ENCODE measurements at regions not wholly inside any gene's neighbourhood (a gene's known extent, or its start where the extent isn't known, plus 50 kb on each side); places are given as distances from the start of the nearest gene placed in this dataset.

DNA sequence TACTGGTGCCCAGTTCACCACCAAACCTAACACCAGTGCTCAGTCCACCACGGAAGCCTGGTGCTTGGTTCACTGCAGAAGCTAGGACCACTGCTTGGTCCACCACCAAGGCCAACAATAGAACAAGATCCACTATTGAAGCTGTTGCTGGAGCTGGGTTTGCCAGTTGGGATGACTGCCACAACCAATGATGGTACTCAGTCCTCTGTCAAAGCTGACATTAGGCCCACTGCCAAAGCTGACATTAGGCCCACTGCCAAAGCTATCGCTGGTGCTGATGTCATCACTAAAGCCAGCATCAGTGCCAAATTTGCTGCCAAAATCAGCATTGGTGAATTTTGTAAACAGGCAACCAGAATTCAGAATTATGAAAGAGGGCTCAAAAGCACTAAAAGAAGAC, 1850.2 kb upstream of the RAG2 start:
- H3K9me3 ChIP-seq (replicated peaks in 1 of 2; ENCODE audit: control insufficient read depth in 1 of 2, insufficient read depth in 1 of 2, low read length in 2 of 2): peaks cover 0 to 4% of the 10 kb centered on the region in 2 donors
- peak in 1 of 3 donors; percentile 1 for DNase-seq
- H3K27ac ChIP-seq (ENCODE audit: low read depth in 1 of 2, low read length in 2 of 2): no peak overlapping the region
- no peak overlapping the region for H3K27ac Mint-ChIP-seq
- no peak overlapping the region for H3K4me3 Mint-ChIP-seq
- no peaks in the 10 kb centered on the region for H3K36me3 Mint-ChIP-seq
- no peaks in the 10 kb centered on the region for H3K4me1 Mint-ChIP-seq
- no peaks in the 10 kb centered on the region for H3K27me3 Mint-ChIP-seq (ENCODE audit: low read depth in 3 of 3)
- H3K79me2 ChIP-seq (ENCODE audit: insufficient read depth, low read length): no peaks in the 10 kb centered on the region
- no peaks in the 10 kb centered on the region for H3K27me3 ChIP-seq (ENCODE audit: control insufficient read depth in 2 of 2, insufficient read depth in 2 of 2, low read length in 2 of 2)
- intact Hi-C loops (cut with micrococcal nuclease): no loop called here
- no peaks in the 10 kb centered on the region for H3K36me3 ChIP-seq (replicated peaks in 1 of 2; ENCODE audit: control insufficient read depth in 1 of 2, insufficient read depth in 2 of 2, low read length in 2 of 2)
- no peak overlapping the region for H3K4me3 ChIP-seq (replicated peaks in 1 of 3; ENCODE audit: low read depth in 2 of 3, low read length in 3 of 3)
- H4K20me1 ChIP-seq (ENCODE audit: insufficient read depth, low read length): no peaks in the 10 kb centered on the region
- H2AFZ ChIP-seq (ENCODE audit: insufficient read depth, low read depth, low read length, poor library complexity, severe bottlenecking): no peak overlapping the region
- H3K9me3 Mint-ChIP-seq: peaks cover 0 to 6% (median 2%) of the 10 kb centered on the region in 7 donors
- WGBS (ENCODE audit: insufficient coverage): 78% methylated on average over 1 of the region's 2 CpGs
- TF ChIP-seq CTCF (IDR thresholded peaks at IDR 0.05): no peak
- no peaks in the 10 kb centered on the region for H3K4me1 ChIP-seq (ENCODE audit: control insufficient read depth in 1 of 2, insufficient read depth in 2 of 2, low read length in 2 of 2)
- H3K4me2 ChIP-seq (replicated peaks; ENCODE audit: extremely low read depth, low read length, poor library complexity, severe bottlenecking): no peak overlapping the region
- H3K9ac ChIP-seq (ENCODE audit: insufficient read depth, low read length, poor library complexity, severe bottlenecking): no peak overlapping the region

DNA sequence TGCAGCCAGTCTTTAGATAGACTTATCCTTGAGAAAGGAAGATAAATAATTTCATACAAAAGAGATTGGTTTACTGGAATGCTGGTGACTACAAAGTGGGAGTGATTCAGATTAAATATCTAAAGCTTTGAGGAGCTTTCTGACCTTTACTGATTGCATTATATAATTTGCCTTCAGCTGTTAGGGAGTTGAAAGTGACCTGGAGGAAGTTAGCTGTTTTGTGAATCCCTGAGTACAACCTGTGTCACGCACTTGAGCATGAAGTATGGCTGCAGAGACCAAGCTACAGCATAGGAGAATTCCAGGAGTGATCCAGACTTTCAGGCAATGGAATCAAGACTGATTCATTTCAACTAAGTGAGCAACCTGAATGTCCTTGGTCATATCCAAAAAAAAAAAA, 1848.3 kb upstream of the RAG2 start:
- WGBS (ENCODE audit: insufficient coverage): 83% methylated on average over 1 of the region's 1 CpG
- Mint-ChIP-seq H3K4me3 (no peak overlapping the region), H3K4me1 (no peaks in the 10 kb centered on the region), H3K27ac (peak overlapping the region in 1 of 7 donors; percentile 19), H3K9me3 (peaks cover 0 to 6% (median 2%) of the 10 kb centered on the region in 7 donors), H3K36me3 (no peaks in the 10 kb centered on the region), H3K27me3 (ENCODE audit: low read depth in 3 of 3) (no peaks in the 10 kb centered on the region)
- intact Hi-C loops (cut with micrococcal nuclease): no loop called here
- TF ChIP-seq CTCF (IDR thresholded peaks at IDR 0.05): no peak
- Histone ChIP-seq H4K20me1 (ENCODE audit: insufficient read depth, low read length) (no peaks in the 10 kb centered on the region), H3K79me2 (ENCODE audit: insufficient read depth, low read length) (no peaks in the 10 kb centered on the region), H2AFZ (ENCODE audit: insufficient read depth, low read depth, low read length, poor library complexity, severe bottlenecking) (no peak overlapping the region), H3K4me3 (replicated peaks in 1 of 3; ENCODE audit: low read depth in 2 of 3, low read length in 3 of 3) (no peak overlapping the region), H3K36me3 (replicated peaks in 1 of 2; ENCODE audit: control insufficient read depth in 1 of 2, insufficient read depth in 2 of 2, low read length in 2 of 2) (no peaks in the 10 kb centered on the region), H3K27ac (ENCODE audit: low read depth in 1 of 2, low read length in 2 of 2) (no peak overlapping the region), H3K4me2 (replicated peaks; ENCODE audit: extremely low read depth, low read length, poor library complexity, severe bottlenecking) (no peak overlapping the region), H3K9ac (ENCODE audit: insufficient read depth, low read length, poor library complexity, severe bottlenecking) (no peak overlapping the region), H3K27me3 (ENCODE audit: control insufficient read depth in 2 of 2, insufficient read depth in 2 of 2, low read length in 2 of 2) (no peaks in the 10 kb centered on the region), H3K4me1 (ENCODE audit: control insufficient read depth in 1 of 2, insufficient read depth in 2 of 2, low read length in 2 of 2) (no peaks in the 10 kb centered on the region), H3K9me3 (replicated peaks in 1 of 2; ENCODE audit: control insufficient read depth in 1 of 2, insufficient read depth in 1 of 2, low read length in 2 of 2) (peaks cover 0 to 4% of the 10 kb centered on the region in 2 donors)
- no peak for DNase-seq
